ENCODE measurements at regions not wholly inside any gene's neighbourhood (a gene's known extent, or its start where the extent isn't known, plus 50 kb on each side); places are given as distances from the start of the nearest gene placed in this dataset.

DNA sequence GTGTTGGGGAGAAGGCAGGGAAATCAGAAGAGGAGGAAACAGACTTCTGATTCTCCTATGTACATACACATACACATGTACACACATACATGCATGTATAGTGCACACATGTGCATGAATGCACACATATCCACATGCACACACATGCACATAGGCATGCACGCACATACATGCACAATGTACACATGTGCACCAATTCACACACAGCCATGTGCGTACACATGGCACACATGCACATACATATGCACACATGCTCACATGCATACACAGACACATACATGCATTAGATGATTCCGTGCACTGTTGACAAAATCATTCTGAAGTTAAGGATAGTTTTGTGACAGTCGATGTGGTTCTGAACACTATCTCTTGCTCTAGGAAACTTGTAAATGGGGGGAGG, 214.0 kb upstream of the CDH13 start:
- ATAC-seq (replicated peaks) (no peak), DNase-seq (no peak)
- Mint-ChIP-seq H3K27me3 (peaks cover 6 to 24% of the 10 kb centered on the region in 2 donors), H3K9me3 (no peaks in the 10 kb centered on the region), H3K36me3 (no peaks in the 10 kb centered on the region), H3K27ac (no peak overlapping the region), H3K4me3 (no peak overlapping the region), H3K4me1 (no peaks in the 10 kb centered on the region)

DNA sequence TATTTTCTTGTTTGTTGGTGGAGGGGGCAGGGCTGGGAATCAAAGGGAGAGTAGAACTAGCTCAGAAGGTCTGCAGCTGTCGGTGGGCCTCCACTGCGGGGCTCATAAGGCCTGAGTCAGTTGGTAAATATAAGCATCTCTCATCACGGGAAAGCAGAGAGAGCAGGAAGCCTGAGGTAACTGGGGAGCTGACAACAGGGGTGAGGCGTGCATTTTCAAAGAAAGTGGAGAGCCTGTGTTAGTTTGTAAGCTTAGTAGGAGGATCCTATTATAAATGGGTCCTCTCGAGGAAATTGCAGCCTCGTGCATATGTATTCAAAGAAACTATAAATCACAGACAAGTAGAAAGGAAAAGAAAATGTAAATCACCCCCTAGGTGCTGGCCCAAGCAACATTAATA, 221.0 kb upstream of the CDH13 start:
- DNase-seq (no peak), ATAC-seq (replicated peaks) (no peak)
- no peaks in the 10 kb centered on the region for H3K36me3 Mint-ChIP-seq
- H3K9me3 Mint-ChIP-seq: peaks cover 0 to 4% of the 10 kb centered on the region in 2 donors
- H3K27me3 Mint-ChIP-seq: peaks cover 16 to 32% of the 10 kb centered on the region in 2 donors
- no peaks in the 10 kb centered on the region for H3K4me1 Mint-ChIP-seq
- no peak overlapping the region for H3K4me3 Mint-ChIP-seq
- H3K27ac Mint-ChIP-seq: no peak overlapping the region

DNA sequence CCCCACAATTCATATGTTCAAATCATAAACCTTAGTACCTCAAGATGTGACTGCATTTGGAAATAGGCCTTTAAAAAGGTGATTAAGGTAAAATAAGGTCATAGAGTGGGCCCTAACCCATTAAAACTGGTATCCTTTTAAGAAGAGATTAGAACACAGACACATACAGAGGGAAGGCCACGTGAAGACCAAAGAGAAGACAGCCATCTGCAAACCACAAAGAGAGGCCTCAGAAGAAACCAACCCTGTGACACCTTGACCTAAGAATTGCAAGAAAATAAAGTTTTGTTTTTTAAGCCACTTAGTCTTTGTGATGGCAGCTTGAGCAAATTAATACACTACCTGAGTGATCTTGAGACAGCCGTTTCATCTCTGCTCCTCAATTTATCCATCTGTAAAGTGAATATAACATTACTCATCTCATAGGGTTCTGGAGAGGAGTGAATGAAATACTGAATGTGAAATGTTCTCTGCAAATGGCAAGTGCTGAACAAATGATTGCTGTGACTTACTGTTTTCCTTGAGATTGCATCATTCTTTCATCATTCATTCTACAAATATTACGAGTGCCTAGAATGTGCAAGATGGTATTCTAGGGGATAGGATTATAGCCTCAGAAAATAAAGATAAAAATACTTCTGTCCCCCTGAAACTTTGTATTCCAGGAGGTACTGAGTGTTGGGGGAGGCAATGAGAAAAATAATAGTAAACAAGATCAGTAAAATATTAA, 222.0 kb upstream of the CDH13 start:
- Mint-ChIP-seq H3K27me3 (peaks cover 16 to 32% of the 10 kb centered on the region in 2 donors), H3K4me3 (no peak overlapping the region), H3K4me1 (no peaks in the 10 kb centered on the region), H3K9me3 (peaks cover 0 to 4% of the 10 kb centered on the region in 2 donors), H3K27ac (no peak overlapping the region), H3K36me3 (no peaks in the 10 kb centered on the region)
- no peak for DNase-seq
- ATAC-seq (replicated peaks): no peak

DNA sequence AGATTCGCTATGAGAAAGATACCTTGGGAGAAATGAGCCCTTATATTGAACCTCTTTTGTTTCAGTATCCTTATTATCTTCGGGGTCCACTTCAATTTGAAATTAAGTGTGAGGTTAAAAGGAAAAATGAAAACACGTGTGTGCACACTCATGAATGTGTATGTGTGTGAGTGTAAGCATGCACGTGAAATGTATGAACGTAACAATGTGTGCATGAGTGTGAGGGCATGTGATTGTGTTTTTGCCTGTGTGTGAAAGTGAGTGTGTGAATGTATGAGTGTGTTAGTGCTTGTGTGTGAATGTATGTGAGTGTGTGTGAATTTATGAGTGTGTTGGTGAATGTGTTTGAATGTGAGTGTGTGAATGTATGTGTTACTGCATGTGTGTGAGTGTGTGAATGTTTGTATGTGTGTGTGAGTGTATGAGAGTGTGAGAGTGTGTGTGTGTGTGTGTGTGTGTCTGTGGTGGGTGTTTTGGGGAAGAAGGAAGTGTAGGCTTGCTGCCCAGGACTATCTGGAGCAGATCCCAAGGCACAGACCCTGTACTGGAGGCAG, 224.0 kb upstream of the CDH13 start:
- peaks cover 0 to 4% of the 10 kb centered on the region in 2 donors for H3K9me3 Mint-ChIP-seq
- H3K36me3 Mint-ChIP-seq: no peaks in the 10 kb centered on the region
- H3K27me3 Mint-ChIP-seq: peaks cover 14 to 20% of the 10 kb centered on the region in 2 donors
- H3K27ac Mint-ChIP-seq: no peak overlapping the region
- DNase-seq (no peak), ATAC-seq (replicated peaks) (no peak)
- H3K4me1 Mint-ChIP-seq: no peaks in the 10 kb centered on the region
- no peak overlapping the region for H3K4me3 Mint-ChIP-seq

DNA sequence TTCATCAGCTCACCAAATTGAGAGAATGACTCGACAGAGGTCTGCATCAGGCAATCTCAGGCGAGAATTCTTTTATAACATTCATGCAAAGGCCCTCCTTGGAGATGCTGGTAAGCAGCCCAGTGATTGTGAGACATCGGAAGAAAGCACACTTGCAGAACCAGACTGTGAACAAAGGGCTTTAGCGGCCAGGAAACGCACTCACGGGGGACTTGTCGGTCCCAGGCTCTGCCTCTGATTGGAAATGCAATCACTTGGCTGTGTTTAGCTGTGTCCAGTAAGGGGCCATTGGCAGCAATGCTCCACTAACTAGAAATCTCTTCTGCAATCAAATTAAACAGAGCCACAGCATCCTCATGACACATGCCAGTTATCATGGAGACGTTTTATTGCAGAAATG, 226.7 kb upstream of the CDH13 start:
- H3K27ac Mint-ChIP-seq: no peak overlapping the region
- peaks cover 5 to 19% of the 10 kb centered on the region in 2 donors for H3K27me3 Mint-ChIP-seq
- no peak for DNase-seq
- no peaks in the 10 kb centered on the region for H3K4me1 Mint-ChIP-seq
- ATAC-seq (replicated peaks): no peak
- H3K36me3 Mint-ChIP-seq: no peaks in the 10 kb centered on the region
- peaks cover 0 to 4% of the 10 kb centered on the region in 2 donors for H3K9me3 Mint-ChIP-seq
- H3K4me3 Mint-ChIP-seq: no peak overlapping the region

DNA sequence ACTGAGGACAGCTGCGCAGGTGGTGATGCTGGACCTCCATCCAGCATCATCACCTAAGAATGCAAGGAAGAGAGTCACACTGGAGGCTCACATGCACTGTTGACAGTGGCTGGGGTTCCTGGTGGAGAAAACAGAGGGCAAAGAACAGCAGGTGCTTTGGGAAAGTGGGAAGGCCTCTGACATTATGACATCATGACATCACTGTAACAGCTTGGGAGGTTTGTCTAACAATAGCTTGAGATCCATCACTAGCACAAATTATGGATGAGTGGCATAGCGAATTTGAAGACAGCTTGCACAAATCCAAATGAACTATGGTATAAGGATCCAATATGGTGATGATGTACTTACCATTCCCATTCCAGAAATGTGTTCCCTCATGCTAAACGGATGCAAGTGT, 226.5 kb upstream of the MPHOSPH6 start:
- no peak for ATAC-seq (replicated peaks)

DNA sequence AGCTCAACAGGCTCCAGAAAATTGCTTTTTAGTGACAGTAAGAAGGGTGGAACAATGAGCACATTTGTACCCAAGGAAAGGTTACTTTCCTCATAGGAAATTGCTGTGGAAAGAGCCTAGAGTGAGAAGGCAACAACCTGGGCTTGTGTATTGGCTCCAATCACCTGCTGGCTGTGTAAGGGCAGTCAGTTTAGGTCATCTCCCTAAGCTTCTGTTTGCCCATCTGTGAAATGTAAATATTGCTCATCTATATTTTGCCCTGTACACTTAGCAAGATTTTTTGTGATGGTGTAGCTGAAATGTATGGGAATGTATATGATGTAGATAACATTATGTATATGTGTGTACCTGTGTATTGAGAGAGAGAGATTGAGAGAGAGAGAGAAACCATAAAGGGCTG, 225.2 kb upstream of the MPHOSPH6 start:
- no peak for DNase-seq
- ATAC-seq (replicated peaks): no peak
- Mint-ChIP-seq H3K4me3 (no peak overlapping the region), H3K27me3 (peaks cover 0 to 12% of the 10 kb centered on the region in 2 donors), H3K4me1 (no peaks in the 10 kb centered on the region), H3K36me3 (no peaks in the 10 kb centered on the region), H3K9me3 (no peaks in the 10 kb centered on the region), H3K27ac (no peak overlapping the region)

More for the DNA sequence above, 226.5 kb upstream of the MPHOSPH6 start:
- Mint-ChIP-seq H3K27ac (no peak overlapping the region), H3K4me3 (no peak overlapping the region), H3K9me3 (no peaks in the 10 kb centered on the region), H3K4me1 (no peaks in the 10 kb centered on the region), H3K27me3 (peaks cover 0 to 14% of the 10 kb centered on the region in 2 donors), H3K36me3 (no peaks in the 10 kb centered on the region)
- DNase-seq: no peak

DNA sequence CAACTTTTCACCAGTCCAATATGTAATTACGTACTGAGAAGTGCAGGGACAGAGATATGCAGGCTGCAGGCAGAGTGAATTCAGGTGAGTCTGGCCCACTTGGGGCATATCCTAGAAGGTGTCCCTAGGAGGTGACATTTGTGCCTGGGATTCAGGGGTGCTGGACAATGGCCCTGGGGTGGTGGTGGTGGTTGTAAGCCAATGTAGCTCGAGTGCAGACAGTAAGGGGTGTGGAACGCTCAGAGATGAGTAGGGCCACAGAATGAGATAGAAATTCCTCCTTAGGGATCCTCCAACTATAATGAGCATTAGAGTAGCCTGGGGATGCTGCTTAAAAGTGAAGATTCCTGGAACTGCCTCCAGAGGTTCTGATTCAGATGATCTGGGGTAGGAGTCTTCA, 221.7 kb upstream of the MPHOSPH6 start:
- Mint-ChIP-seq H3K9me3 (no peaks in the 10 kb centered on the region), H3K36me3 (no peaks in the 10 kb centered on the region), H3K4me3 (no peak overlapping the region), H3K27me3 (peaks cover 0 to 12% of the 10 kb centered on the region in 2 donors), H3K4me1 (no peaks in the 10 kb centered on the region), H3K27ac (no peak overlapping the region)
- DNase-seq: no peak
- ATAC-seq (replicated peaks): no peak

DNA sequence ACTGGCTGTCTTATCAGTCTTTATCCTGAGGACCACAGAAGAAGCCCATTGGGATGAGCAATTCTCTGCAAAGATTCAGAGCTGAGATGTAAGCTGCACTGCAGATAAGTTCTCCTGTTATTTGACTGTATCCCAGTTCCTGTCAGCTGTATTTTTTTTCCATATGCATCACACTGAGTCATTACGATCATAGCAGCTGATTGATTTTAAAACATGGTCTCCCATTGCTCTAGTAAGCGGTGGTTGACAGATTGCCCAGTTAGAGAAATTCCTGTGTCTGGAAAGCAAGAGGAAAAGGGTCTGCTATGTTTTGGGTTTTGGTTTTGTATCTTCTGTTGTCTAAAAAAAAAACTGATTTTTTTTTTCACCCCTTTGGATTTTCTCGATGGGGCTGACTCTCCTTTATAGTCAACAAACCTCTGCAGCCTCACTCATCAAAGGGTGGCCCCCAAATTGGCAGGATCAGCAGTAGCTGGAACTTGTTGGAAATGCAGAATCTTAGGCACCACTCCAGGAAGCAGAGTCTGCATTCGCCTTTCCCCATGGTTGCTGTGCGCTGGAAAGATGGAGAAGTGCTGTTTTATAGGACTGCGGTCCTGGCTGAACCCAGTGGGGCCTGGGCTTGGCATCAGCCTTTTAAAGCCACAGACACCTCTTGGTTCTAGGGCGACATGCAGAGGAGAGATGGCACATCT, 220.1 kb upstream of the MPHOSPH6 start:
- H3K27ac Mint-ChIP-seq: no peak overlapping the region
- H3K27me3 Mint-ChIP-seq: peaks cover 0 to 6% of the 10 kb centered on the region in 2 donors
- no peaks in the 10 kb centered on the region for H3K4me1 Mint-ChIP-seq
- H3K4me3 Mint-ChIP-seq: no peak overlapping the region
- no peaks in the 10 kb centered on the region for H3K9me3 Mint-ChIP-seq
- ATAC-seq (replicated peaks) (no peak), DNase-seq (no peak)
- no peaks in the 10 kb centered on the region for H3K36me3 Mint-ChIP-seq

DNA sequence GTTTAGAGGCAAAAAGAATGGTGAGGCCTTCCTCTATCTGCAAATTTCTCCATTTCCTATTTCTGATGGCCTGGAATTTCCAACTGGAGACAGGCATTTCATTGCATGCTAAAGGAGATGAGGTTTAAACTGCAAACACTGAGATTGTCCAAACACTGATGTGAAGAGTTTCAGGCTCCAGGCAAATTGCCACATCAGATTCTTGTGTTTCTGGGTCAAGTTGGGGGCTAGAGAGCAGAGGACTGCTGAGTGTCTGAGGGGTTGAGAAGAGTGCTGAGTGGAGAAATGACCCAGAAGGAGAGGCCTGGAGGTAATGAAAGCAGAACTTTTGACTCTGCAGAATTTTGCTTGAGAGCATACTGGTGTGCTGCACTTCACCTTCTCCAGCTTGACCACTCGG, 216.7 kb upstream of the MPHOSPH6 start:
- peaks cover 2 to 5% of the 10 kb centered on the region in 2 donors for H3K27me3 Mint-ChIP-seq
- no peaks in the 10 kb centered on the region for H3K4me1 Mint-ChIP-seq
- H3K27ac Mint-ChIP-seq: no peak overlapping the region
- H3K4me3 Mint-ChIP-seq: no peak overlapping the region
- no peaks in the 10 kb centered on the region for H3K36me3 Mint-ChIP-seq
- ATAC-seq (replicated peaks) (no peak), DNase-seq (no peak)
- no peaks in the 10 kb centered on the region for H3K9me3 Mint-ChIP-seq

DNA sequence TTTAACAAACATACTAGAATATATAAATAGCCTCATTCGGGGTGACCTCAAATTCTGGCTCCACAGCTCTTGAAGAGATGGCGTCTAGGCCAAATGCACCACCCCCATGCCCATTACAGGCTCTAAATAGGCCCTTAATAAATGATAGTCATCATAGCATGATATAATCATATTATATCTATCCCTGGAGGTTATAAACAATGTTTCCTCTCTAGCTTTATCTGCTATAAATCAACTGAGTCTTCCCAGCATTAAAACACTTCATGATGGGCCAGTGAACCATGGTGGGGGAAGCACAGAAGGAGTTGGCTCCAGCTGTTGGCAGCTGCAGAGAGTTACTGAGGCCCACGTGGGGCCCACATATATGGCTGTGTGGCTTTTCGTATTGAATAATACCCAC, 214.9 kb upstream of the MPHOSPH6 start:
- Mint-ChIP-seq H3K4me1 (no peaks in the 10 kb centered on the region), H3K4me3 (no peak overlapping the region), H3K27me3 (peaks cover 5% of the 10 kb centered on the region in 2 donors), H3K27ac (no peak overlapping the region), H3K9me3 (peaks cover 0 to 3% of the 10 kb centered on the region in 2 donors), H3K36me3 (no peaks in the 10 kb centered on the region)
- no peak for DNase-seq
- ATAC-seq (replicated peaks): no peak

DNA sequence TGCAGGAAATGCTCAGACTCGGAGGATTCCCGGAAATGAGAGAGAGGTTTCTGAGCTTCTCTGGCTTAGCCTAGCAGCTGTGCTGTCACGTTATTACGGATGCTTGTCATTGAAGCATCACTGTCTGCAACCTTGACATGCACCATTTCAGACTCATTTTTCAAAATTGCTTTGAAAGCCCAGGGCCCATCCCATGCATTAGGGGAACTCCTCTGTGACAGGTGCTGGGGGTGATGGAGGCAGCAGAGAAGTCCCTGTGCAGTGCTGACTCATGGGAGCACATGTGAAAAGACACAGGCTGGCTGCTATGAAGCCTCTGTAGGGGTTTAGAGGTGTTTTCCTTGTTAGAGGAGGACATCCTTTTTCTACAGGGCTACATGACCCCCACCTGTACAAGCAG, 214.0 kb upstream of the MPHOSPH6 start:
- H3K9me3 Mint-ChIP-seq: peaks cover 0 to 3% of the 10 kb centered on the region in 2 donors
- ATAC-seq (replicated peaks): no peak
- DNase-seq: no peak
- H3K36me3 Mint-ChIP-seq: no peaks in the 10 kb centered on the region
- peaks cover 5% of the 10 kb centered on the region in 2 donors for H3K27me3 Mint-ChIP-seq
- H3K4me3 Mint-ChIP-seq: no peak overlapping the region
- no peaks in the 10 kb centered on the region for H3K4me1 Mint-ChIP-seq
- H3K27ac Mint-ChIP-seq: no peak overlapping the region

DNA sequence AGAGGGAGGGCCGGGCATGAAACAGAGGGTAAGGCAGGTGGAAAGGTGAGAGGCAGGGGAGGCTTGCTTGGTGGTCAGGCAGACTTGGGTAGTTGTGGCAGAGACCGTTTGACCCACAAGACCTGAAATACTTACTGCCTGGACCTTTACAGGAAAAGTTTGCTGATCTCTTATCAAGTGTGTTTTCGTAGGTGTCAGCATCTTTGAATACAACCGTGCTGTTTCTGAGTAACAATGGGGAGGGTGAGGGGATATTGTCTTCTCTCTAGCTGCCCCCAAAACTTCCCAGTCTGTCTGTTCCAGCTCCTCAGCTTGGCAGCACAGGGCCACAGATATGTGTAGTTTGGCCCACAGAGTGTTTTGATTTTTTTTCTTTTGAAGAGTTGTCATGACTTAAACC, 212.5 kb upstream of the MPHOSPH6 start:
- Mint-ChIP-seq H3K27ac (no peak overlapping the region), H3K4me3 (no peak overlapping the region), H3K36me3 (no peaks in the 10 kb centered on the region), H3K4me1 (no peaks in the 10 kb centered on the region), H3K9me3 (peaks cover 0 to 3% of the 10 kb centered on the region in 2 donors), H3K27me3 (peaks cover 5% of the 10 kb centered on the region in 2 donors)
- no peak for DNase-seq
- no peak for ATAC-seq (replicated peaks)

DNA sequence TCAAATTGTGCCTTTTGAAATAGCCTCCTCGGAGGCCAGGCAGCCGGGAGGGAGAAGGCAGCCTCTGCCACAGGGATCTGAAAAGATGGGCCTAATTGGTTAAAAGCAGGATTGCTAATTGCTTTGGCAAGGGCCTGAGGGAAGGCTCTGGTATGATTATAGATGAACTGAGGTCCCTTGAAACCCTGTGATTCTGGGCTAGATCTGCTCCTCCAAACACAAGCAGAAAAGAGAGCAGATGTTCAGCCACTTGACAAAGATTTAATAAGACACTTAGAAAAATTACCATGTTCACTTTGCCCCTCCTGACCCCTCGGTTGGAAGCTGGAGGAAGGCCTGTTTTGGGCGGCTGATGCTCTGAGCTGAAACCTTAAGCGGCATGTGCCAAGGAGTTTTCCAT, 209.5 kb upstream of the MPHOSPH6 start:
- Mint-ChIP-seq H3K9me3 (peaks cover 0 to 5% of the 10 kb centered on the region in 2 donors), H3K27me3 (peaks cover 0 to 5% of the 10 kb centered on the region in 2 donors), H3K36me3 (no peaks in the 10 kb centered on the region), H3K27ac (no peak overlapping the region), H3K4me1 (no peaks in the 10 kb centered on the region), H3K4me3 (no peak overlapping the region)
- ATAC-seq (replicated peaks): no peak
- no peak for DNase-seq

DNA sequence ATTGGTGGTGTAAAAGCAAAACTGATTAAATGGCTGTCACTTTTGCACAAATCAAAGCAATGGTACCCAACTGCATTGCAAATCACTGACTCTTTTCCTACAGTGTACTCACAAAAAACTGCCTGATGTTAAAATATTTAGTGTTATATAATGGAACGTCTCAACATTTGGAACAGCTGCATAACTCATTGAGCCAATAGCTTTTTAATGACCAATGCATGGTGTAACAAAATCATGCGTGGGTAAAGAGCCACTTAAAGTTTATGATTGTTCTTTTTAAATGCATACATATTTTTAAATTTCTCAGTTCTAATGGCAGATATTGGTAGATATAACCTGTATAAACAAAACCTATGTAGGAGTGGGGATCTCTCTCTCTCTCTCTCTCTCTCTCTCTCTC, 204.0 kb upstream of the MPHOSPH6 start:
- Mint-ChIP-seq H3K4me3 (no peak overlapping the region), H3K27me3 (no peaks in the 10 kb centered on the region), H3K4me1 (no peaks in the 10 kb centered on the region), H3K36me3 (no peaks in the 10 kb centered on the region), H3K27ac (no peak overlapping the region), H3K9me3 (peaks cover 0 to 2% of the 10 kb centered on the region in 2 donors)
- no peak for DNase-seq
- ATAC-seq (replicated peaks): no peak
